DND-41 (cell line): ENCODE measurements at regions not wholly inside any gene's neighbourhood (a gene's known extent, or its start where the extent isn't known, plus 50 kb on each side); places are given as distances from the start of the nearest gene placed in this dataset.

Experiments
- CTCF ChIP-seq: IDR thresholded peaks from 2 replicates; pipeline ENCODE4 v1.5.1; 2012; ENCODE audit warnings: borderline replicate concordance, low read length, moderate library complexity, mild to moderate bottlenecking; ENCODE audit not compliant: poor library complexity, severe bottlenecking; ENCODE audit errors: extremely low read depth
- EZH2 ChIP-seq: IDR thresholded peaks from 3 replicates; pipeline ENCODE4 v1.6.1; 2012; ENCODE audit warnings: borderline replicate concordance, low read depth, mild to moderate bottlenecking, moderate library complexity, low read length, inconsistent platforms; ENCODE audit not compliant: severe bottlenecking

GRCh38 chr11:87892291-87892690 lies 283.0 kb downstream of the RAB38 start:
- no peak for TF ChIP-seq CTCF
- no peak for TF ChIP-seq EZH2
